Type B pancreatic cell (in vitro differentiated cells): ENCODE measurements at regions not wholly inside any gene's neighbourhood (a gene's known extent, or its start where the extent isn't known, plus 50 kb on each side); places are given as distances from the start of the nearest gene placed in this dataset.

Experiments used
- DNase-seq: peaks from one replicate; pipeline ENCODE4 v3.0.0; 2021; ENCODE audit warnings: mixed read lengths; ENCODE audit not compliant: unreplicated experiment; ENCODE audit errors: extremely low spot score
- H3K27ac Mint-ChIP-seq: 2 replicates; pipeline ENCODE4 v1.8.0; 2021; ENCODE audit warnings: mild to moderate bottlenecking, mixed read lengths
- H3K27me3 Mint-ChIP-seq: 2 replicates; pipeline ENCODE4 v1.8.0; 2021; ENCODE audit warnings: mixed read lengths
- H3K36me3 Mint-ChIP-seq: 2 replicates; pipeline ENCODE4 v1.8.0; 2021; ENCODE audit warnings: mixed read lengths
- H3K4me1 Mint-ChIP-seq: one replicate; pipeline ENCODE4 v1.8.0; 2021; ENCODE audit warnings: mixed read lengths; ENCODE audit not compliant: unreplicated experiment
- H3K4me3 Mint-ChIP-seq: 2 replicates; pipeline ENCODE4 v1.8.0; 2021; ENCODE audit warnings: mild to moderate bottlenecking, mixed read lengths
- H3K9me3 Mint-ChIP-seq: 2 replicates; pipeline ENCODE4 v1.8.0; 2021; ENCODE audit warnings: mixed read lengths
- CTCF ChIP-seq: fragments of 200-600 bp; sonication (generic); conservative IDR thresholded peaks from 2 replicates; pipeline ENCODE4 v1.5.0; 2021; ENCODE audit warnings: antibody characterized with exemption, mild to moderate bottlenecking

DNA sequence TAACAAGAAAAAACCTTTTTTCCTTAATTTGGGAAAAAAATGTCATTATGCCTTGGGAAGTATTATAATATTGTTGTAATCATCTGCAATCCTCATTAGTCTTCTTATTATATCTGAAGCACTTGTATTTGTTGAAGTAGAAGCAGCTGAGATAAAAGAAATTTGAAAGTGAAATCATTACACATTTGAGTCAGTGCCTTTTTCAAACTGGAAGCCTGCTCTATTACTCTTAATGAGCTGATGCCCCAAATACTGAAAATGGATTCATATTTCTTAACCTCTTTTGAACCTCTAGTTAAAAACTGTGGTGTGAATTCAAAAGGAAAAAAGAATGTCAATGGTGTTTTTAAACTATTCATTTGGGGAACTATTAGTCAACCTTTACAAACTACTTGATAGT lies 1027.7 kb downstream of the NR2F1-AS1 start:
- Mint-ChIP-seq H3K4me1 (peaks cover 22% of the 10 kb centered on the region), H3K9me3 (no peaks in the 10 kb centered on the region)

DNA sequence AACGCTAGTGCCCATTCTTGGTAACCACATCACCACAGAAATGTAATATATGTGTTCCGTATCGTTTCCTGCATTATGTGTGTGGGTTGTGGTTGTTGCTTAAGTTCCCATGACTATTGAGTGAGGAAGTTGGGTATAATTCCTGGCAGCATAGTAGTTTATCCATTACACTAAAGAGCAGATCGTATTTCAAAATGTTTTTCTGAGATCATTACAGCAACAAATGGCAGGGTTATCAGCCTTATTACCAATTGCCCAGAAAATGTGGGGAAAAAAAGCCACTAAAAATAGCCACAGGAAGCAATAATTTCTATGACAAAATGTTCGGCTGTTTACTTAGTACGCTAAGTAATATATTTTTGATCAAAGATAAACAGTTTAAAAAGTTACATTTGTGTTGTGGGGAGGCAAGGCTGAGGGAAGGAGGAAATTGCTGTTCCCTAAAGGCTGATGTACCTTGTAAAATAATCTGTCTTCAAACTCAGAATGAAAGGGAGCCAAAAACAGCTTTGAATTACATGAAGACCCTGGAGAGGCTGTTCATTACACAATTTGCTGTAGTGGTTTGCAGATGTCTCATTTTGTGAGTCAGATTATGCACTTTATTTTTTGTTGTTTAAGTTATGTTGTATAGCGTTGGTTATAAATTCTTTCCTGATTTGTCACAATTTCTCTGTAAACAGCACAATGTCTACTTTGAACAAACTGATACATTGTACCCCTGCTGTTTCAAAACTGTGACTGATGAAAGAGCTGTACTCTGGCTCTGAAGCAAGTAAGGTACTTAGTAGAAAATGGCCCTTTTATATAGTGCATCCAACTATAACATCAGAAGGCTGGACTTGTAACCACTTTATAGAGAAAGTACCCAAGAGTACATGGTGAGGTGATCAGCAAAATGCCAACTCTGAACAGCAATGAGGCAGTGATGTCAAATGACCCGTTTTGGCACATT lies 1028.5 kb downstream of the NR2F1-AS1 start:
- no peak for TF ChIP-seq CTCF
- no peak for DNase-seq
- peak overlapping the region; percentile 4 for H3K4me3 Mint-ChIP-seq
- H3K36me3 Mint-ChIP-seq = no peaks in the 10 kb centered on the region
- no peaks in the 10 kb centered on the region for H3K27me3 Mint-ChIP-seq
- peaks cover 22% of the 10 kb centered on the region for H3K4me1 Mint-ChIP-seq
- no peak overlapping the region for H3K27ac Mint-ChIP-seq
- H3K9me3 Mint-ChIP-seq = no peaks in the 10 kb centered on the region

More for the DNA sequence above, 1027.7 kb downstream of the NR2F1-AS1 start:
- H3K27ac Mint-ChIP-seq = no peak overlapping the region
- TF ChIP-seq CTCF = no peak
- H3K27me3 Mint-ChIP-seq = no peaks in the 10 kb centered on the region
- no peaks in the 10 kb centered on the region for H3K36me3 Mint-ChIP-seq
- no peak for DNase-seq
- no peak overlapping the region for H3K4me3 Mint-ChIP-seq

DNA sequence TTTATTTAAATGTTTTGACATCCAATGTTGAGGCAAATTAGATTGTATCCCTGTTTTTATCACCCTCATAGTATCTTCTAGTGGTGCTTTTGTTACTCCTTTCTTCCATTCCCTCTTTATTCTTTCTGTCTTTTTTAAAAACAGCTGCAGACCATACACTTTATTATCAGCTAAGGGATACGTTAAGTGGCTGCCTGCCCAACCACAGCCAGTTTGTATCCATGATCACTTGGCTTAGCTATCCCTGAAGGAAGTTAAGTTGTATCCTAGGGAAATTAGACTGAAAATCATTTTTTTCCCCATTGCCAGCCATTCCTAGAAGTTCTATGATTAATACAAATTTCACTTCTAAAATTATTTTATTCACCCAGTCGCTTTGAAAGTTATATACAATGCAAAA lies 1032.7 kb downstream of the NR2F1-AS1 start:
- Mint-ChIP-seq H3K27me3 (no peaks in the 10 kb centered on the region), H3K4me1 (peaks cover 21% of the 10 kb centered on the region)

DNA sequence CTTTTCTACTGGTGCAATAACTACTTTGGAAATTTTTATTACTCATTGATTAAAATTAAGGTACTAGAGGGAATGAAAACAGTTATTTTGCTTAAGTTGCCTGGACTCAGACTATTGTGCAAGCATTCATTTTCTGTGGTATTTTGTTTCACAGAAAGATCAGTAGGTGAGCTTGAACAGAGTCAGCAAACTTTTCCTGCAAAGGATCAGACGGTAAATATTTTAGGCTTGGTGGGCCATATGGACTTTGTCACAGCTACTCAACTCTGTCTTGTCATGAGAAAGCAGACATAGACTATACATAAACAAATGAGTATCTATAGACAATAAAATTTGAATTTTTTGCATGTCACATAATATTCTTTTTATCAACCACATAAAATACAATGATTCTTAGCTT lies 1036.4 kb downstream of the NR2F1-AS1 start:
- Mint-ChIP-seq H3K4me1 (peaks cover 6% of the 10 kb centered on the region), H3K36me3 (no peaks in the 10 kb centered on the region), H3K27ac (no peak overlapping the region), H3K27me3 (no peaks in the 10 kb centered on the region), H3K9me3 (no peaks in the 10 kb centered on the region), H3K4me3 (no peak overlapping the region)
- no peak for TF ChIP-seq CTCF
- no peak for DNase-seq

More for the DNA sequence above, 1032.7 kb downstream of the NR2F1-AS1 start:
- no peak for TF ChIP-seq CTCF
- Mint-ChIP-seq H3K27ac (no peak overlapping the region), H3K36me3 (no peaks in the 10 kb centered on the region), H3K4me3 (no peak overlapping the region), H3K9me3 (no peaks in the 10 kb centered on the region)
- DNase-seq = no peak

- Mint-ChIP-seq H3K27ac (no peak overlapping the region), H3K4me1 (peaks cover 6% of the 10 kb centered on the region), H3K27me3 (no peaks in the 10 kb centered on the region), H3K9me3 (no peaks in the 10 kb centered on the region), H3K36me3 (no peaks in the 10 kb centered on the region), H3K4me3 (no peak overlapping the region)
- no peak for TF ChIP-seq CTCF
- DNase-seq = no peak
Observed at GRCh38 chr5:92544036-92544435, 1037.0 kb downstream of the NR2F1-AS1 start.
